Upper lobe of left lung (tissue), 6 donors: ENCODE measurements at regions not wholly inside any gene's neighbourhood (a gene's known extent, or its start where the extent isn't known, plus 50 kb on each side); places are given as distances from the start of the nearest gene placed in this dataset.

Experiments
- ATAC-seq, 2 donors: fragments of 200-7000 bp; cut with Tn5 transposase; one replicate each; pipeline ENCODE4 v1.9.1; 2022; ENCODE audit warnings: mild to moderate bottlenecking in 2 of 2, moderate library complexity in 2 of 2; ENCODE audit not compliant: low FRiP score in 2 of 2
- DNase-seq, 2 donors: peaks; one replicate each; pipeline ENCODE4 v3.0.0-alpha.2; 2019 to 2020
- H3K27ac ChIP-seq, 4 donors: fragments of 200-600 bp; sonication (generic); one replicate each; pipeline ENCODE4 v1.5.1; 2016 to 2019
- H3K27me3 ChIP-seq, 4 donors: fragments of 200-600 bp; sonication (generic); one replicate each; pipeline ENCODE4 v1.5.1; 2017 to 2019
- H3K36me3 ChIP-seq, 4 donors: fragments of 200-600 bp; sonication (generic); one replicate each; pipeline ENCODE4 v1.5.1; 2016 to 2019
- H3K4me1 ChIP-seq, 4 donors: fragments of 200-600 bp; sonication (generic); one replicate each; pipeline ENCODE4 v1.5.1; 2018 to 2019
- H3K4me3 ChIP-seq, 4 donors: fragments of 200-600 bp; sonication (generic); one replicate each; pipeline ENCODE4 v1.5.1; 2017 to 2019; ENCODE audit warnings: mild to moderate bottlenecking in 2 of 4, moderate library complexity in 1 of 4
- H3K9me3 ChIP-seq, 4 donors: fragments of 200-600 bp; sonication (generic); one replicate each; pipeline ENCODE4 v1.5.1; 2018 to 2019
- EP300 ChIP-seq, 4 donors: sonication (generic); formaldehyde crosslinking; IDR thresholded peaks; one replicate each; pipeline ENCODE4 v1.5.1; 2017; ENCODE audit warnings: antibody characterized with exemption in 4 of 4, control low read depth in 2 of 4
- POLR2A ChIP-seq, 4 donors: fragments of 450-650 bp; IDR thresholded peaks; one replicate each; pipeline ENCODE4 v1.5.1; 2016 to 2017; ENCODE audit warnings: antibody characterized with exemption in 4 of 4, mild to moderate bottlenecking in 2 of 4
- POLR2AphosphoS5 ChIP-seq, 2 donors: sonication (generic); formaldehyde crosslinking; IDR thresholded peaks; one replicate each; pipeline ENCODE4 v1.5.1; 2017; ENCODE audit warnings: antibody characterized with exemption in 2 of 2
- WGBS, 2 donors: methylation state at CpG; one replicate each; pipeline ENCODE4 v1.1.5; 2017 to 2018; 5-methylcytosine and 5-hydroxymethylcytosine counted together
- TF ChIP-seq, protein P1 (sequence below), 6 experiments: fragments of 450-650 bp in 4 of 6; fragments of 200-600 bp in 2 of 6; sonication (generic) in 2 of 6; IDR thresholded peaks; one replicate each; pipeline ENCODE4 v1.5.1; 2016 to 2019; ENCODE audit warnings: antibody characterized with exemption in 6 of 6
- donor health status: DM: no; HTN: no; CAD: no; lungs with moderate emphysema.
- donor health status: DM: no; HTN: yes; CAD: no; lungs with severe emphysema.

DNA sequence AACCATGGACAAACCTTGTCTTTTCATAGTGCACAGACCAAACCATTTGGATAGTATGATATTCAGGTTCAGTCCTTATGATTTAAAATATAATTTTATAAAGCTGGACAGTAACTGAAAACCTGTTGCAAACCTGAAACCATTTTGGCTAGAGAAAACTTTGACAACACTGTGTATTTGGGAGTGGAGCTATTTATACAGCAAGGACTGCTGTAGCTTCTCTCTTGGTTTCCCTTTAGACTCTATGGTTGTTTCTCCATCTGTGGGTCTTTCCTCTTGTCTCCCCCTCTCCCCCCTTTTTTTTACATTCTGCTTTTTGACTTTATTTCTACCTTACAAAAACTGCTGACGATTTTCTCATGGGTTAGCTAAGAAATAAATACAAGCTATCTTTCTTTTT is 581.7 kb downstream of the SLC4A3 start:
- H3K4me3 ChIP-seq = no peak overlapping the region
- H3K9me3 ChIP-seq = no peaks in the 10 kb centered on the region
- ATAC-seq = no peak
- no peaks in the 10 kb centered on the region for H3K27me3 ChIP-seq
- WGBS, 2 donors = 59 to 70% methylated on average over 1 of the region's 1 CpG
- no peaks in the 10 kb centered on the region for H3K36me3 ChIP-seq
- no peak overlapping the region for H3K27ac ChIP-seq
- TF ChIP-seq EP300 (IDR thresholded peaks at IDR 0.05) = no peak
- TF ChIP-seq POLR2AphosphoS5 (IDR thresholded peaks at IDR 0.05) = no peak
- TF ChIP-seq, protein P1, sequence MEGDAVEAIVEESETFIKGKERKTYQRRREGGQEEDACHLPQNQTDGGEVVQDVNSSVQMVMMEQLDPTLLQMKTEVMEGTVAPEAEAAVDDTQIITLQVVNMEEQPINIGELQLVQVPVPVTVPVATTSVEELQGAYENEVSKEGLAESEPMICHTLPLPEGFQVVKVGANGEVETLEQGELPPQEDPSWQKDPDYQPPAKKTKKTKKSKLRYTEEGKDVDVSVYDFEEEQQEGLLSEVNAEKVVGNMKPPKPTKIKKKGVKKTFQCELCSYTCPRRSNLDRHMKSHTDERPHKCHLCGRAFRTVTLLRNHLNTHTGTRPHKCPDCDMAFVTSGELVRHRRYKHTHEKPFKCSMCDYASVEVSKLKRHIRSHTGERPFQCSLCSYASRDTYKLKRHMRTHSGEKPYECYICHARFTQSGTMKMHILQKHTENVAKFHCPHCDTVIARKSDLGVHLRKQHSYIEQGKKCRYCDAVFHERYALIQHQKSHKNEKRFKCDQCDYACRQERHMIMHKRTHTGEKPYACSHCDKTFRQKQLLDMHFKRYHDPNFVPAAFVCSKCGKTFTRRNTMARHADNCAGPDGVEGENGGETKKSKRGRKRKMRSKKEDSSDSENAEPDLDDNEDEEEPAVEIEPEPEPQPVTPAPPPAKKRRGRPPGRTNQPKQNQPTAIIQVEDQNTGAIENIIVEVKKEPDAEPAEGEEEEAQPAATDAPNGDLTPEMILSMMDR (IDR thresholded peaks at IDR 0.05) = no peak
- no peak for TF ChIP-seq POLR2A (IDR thresholded peaks at IDR 0.05)
- H3K4me1 ChIP-seq = no peaks in the 10 kb centered on the region
- DNase-seq = no peak

DNA sequence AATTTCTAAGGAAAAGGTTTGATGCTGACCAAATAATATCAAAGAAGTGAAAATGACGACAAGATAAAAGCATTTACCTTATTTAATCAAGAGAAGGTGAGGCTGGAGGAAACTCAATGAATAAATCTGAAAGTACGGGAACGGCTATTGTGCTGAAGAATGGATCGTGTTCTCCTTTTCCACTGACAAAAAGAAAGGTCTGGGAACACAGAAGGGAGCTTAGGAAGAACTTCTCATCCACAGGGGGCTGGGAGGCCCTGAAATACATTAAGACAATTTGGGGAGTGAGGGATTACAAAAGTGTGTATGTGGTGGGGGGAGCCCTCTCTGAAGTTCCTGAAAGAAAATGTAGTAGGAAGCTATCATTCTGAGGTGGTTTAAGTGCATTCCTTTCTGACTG is 582.3 kb downstream of the SLC4A3 start:
- no peak for TF ChIP-seq EP300 (IDR thresholded peaks at IDR 0.05)
- TF ChIP-seq POLR2AphosphoS5 (IDR thresholded peaks at IDR 0.05) = no peak
- TF ChIP-seq, protein P1 (IDR thresholded peaks at IDR 0.05) = no peak
- TF ChIP-seq POLR2A (IDR thresholded peaks at IDR 0.05) = no peak
- no peaks in the 10 kb centered on the region for H3K27me3 ChIP-seq
- ATAC-seq (no peak), DNase-seq (no peak)
- H3K9me3 ChIP-seq = no peaks in the 10 kb centered on the region
- no peak overlapping the region for H3K4me3 ChIP-seq
- H3K36me3 ChIP-seq = no peaks in the 10 kb centered on the region
- H3K4me1 ChIP-seq = no peaks in the 10 kb centered on the region
- WGBS, 2 donors = 75 to 80% methylated on average over 4 of the region's 4 CpGs
- H3K27ac ChIP-seq = no peak overlapping the region

GRCh38 chr2:220212296-220213080 is 585.1 kb downstream of the SLC4A3 start:
- no peak for TF ChIP-seq POLR2A (IDR thresholded peaks at IDR 0.05)
- TF ChIP-seq EP300 (IDR thresholded peaks at IDR 0.05) = no peak
- H3K4me3 ChIP-seq = no peak overlapping the region
- WGBS, 2 donors = 80 to 83% methylated on average over 5 of the region's 5 CpGs
- DNase-seq (no peak), ATAC-seq (no peak)
- no peak overlapping the region for H3K27ac ChIP-seq
- no peaks in the 10 kb centered on the region for H3K27me3 ChIP-seq
- H3K4me1 ChIP-seq = no peaks in the 10 kb centered on the region
- H3K36me3 ChIP-seq = no peaks in the 10 kb centered on the region
- H3K9me3 ChIP-seq = no peaks in the 10 kb centered on the region

DNA sequence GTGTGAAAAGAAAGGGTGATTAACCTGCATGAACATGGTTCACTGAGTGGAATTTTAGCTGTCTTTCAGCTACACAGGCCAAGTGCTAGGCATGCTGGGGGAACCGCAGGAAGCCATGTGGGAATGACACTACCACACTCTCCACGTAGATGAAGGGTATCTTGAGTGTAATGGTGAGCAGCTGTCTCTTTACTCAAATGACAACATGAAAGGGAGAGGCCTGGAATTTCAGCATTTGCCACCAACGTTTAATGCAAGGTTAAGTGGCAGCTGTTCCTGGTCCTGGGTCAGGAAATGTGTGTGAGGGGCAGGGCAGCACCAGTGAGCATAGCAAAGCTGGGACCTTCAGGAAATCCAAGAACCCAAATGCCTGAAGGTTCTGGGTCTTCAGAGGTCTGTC is 588.4 kb downstream of the SLC4A3 start:
- no peak overlapping the region for H3K27ac ChIP-seq
- 37 to 55% methylated on average over 3 of the region's 3 CpGs for WGBS, 2 donors
- H3K4me3 ChIP-seq = no peak overlapping the region
- no peaks in the 10 kb centered on the region for H3K27me3 ChIP-seq
- ATAC-seq (no peak), DNase-seq (no peak)
- H3K36me3 ChIP-seq = no peaks in the 10 kb centered on the region
- TF ChIP-seq POLR2A (IDR thresholded peaks at IDR 0.05) (no peak), EP300 (IDR thresholded peaks at IDR 0.05) (no peak), POLR2AphosphoS5 (IDR thresholded peaks at IDR 0.05) (no peak)
- TF ChIP-seq, protein P1 (IDR thresholded peaks at IDR 0.05) = no peak
- no peaks in the 10 kb centered on the region for H3K9me3 ChIP-seq
- no peaks in the 10 kb centered on the region for H3K4me1 ChIP-seq

DNA sequence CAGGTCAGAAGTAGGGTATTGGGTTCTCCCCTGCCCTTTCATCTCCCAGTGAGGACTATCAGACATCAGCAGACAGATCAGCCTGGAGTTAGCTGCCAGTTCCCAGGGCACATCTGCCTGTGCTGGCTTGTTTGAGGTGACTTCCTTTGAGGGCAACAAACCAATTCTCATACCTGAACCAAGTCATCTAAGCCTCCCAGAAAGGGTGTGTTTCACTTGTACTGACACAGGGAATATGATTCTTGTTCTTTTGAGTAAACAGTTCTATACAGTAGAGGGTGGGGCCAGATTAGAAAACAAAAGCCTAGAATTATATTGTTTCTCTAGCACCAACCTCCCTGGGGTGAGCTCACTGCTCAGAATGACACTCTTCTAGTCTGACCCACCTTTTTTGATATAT is 591.9 kb downstream of the SLC4A3 start:
- no peaks in the 10 kb centered on the region for H3K4me1 ChIP-seq
- DNase-seq = no peak
- no peaks in the 10 kb centered on the region for H3K27me3 ChIP-seq
- ATAC-seq = no peak
- no peak overlapping the region for H3K27ac ChIP-seq
- no peaks in the 10 kb centered on the region for H3K36me3 ChIP-seq
- TF ChIP-seq POLR2A (IDR thresholded peaks at IDR 0.05) (no peak), EP300 (IDR thresholded peaks at IDR 0.05) (no peak), POLR2AphosphoS5 (IDR thresholded peaks at IDR 0.05) (no peak)
- no peak overlapping the region for H3K4me3 ChIP-seq
- H3K9me3 ChIP-seq = no peaks in the 10 kb centered on the region

- no peak for DNase-seq
Measured at GRCh38 chr2:220220009-220220408, 592.6 kb downstream of the SLC4A3 start.

More at GRCh38 chr2:220220009-220220408, 592.6 kb downstream of the SLC4A3 start:
- Histone ChIP-seq H3K27me3 (no peaks in the 10 kb centered on the region), H3K9me3 (no peaks in the 10 kb centered on the region), H3K36me3 (no peaks in the 10 kb centered on the region), H3K4me3 (no peak overlapping the region), H3K27ac (no peak overlapping the region), H3K4me1 (no peaks in the 10 kb centered on the region)
- TF ChIP-seq, protein P1 (IDR thresholded peaks at IDR 0.05) = no peak
- TF ChIP-seq POLR2A (IDR thresholded peaks at IDR 0.05) (no peak), POLR2AphosphoS5 (IDR thresholded peaks at IDR 0.05) (no peak), EP300 (IDR thresholded peaks at IDR 0.05) (no peak)
- 67 to 86% methylated on average over 2 of the region's 2 CpGs for WGBS, 2 donors
- ATAC-seq = no peak
